ENCODE measurements at regions not wholly inside any gene's neighbourhood (a gene's known extent, or its start where the extent isn't known, plus 50 kb on each side); places are given as distances from the start of the nearest gene placed in this dataset.

GRCh38 chr4:175419236-175419718 is 392.8 kb downstream of the GPM6A start:
- no peak for DNase-seq (ENCODE audit: extremely low spot score)
- ChIA-PET POLR2A (no interaction called here), CTCF (no interaction called here)
- TF ChIP-seq PKNOX1 (IDR thresholded peaks at IDR 0.05) (no peak), SP1 (IDR thresholded peaks at IDR 0.05) (no peak)

GRCh38 chr4:175421506-175421905 is 390.6 kb downstream of the GPM6A start:
- TF ChIP-seq ELF4 (IDR thresholded peaks at IDR 0.05) (no peak), FOXK2 (IDR thresholded peaks at IDR 0.05) (no peak), ARNT (IDR thresholded peaks at IDR 0.05) (no peak), NFRKB (IDR thresholded peaks at IDR 0.05) (no peak), L3MBTL2 (conservative IDR thresholded peaks at IDR 0.05) (no peak), SUZ12 (IDR thresholded peaks at IDR 0.05) (no peak), HDGF (IDR thresholded peaks at IDR 0.05; ENCODE audit: borderline replicate concordance) (no peak), LEF1 (IDR thresholded peaks at IDR 0.05; ENCODE audit: borderline replicate concordance) (no peak), TARDBP (IDR thresholded peaks at IDR 0.05) (no peak), FOXA1 (IDR thresholded peaks at IDR 0.05) (no peak), CTBP1 (IDR thresholded peaks at IDR 0.05; ENCODE audit: borderline replicate concordance) (no peak), SP1 (IDR thresholded peaks at IDR 0.05) (no peak), PKNOX1 (IDR thresholded peaks at IDR 0.05) (no peak), BHLHE40 (IDR thresholded peaks at IDR 0.05; ENCODE audit: borderline replicate concordance) (no peak), ZNF384 (IDR thresholded peaks at IDR 0.05) (no peak)
- DNase-seq (ENCODE audit: extremely low spot score), result no peak
- CTCF ChIA-PET, result no interaction called here
- POLR2A ChIA-PET, result no interaction called here

- POLR2A ChIA-PET, result no interaction called here
- TF ChIP-seq SUZ12 (IDR thresholded peaks at IDR 0.05) (no peak), LEF1 (IDR thresholded peaks at IDR 0.05; ENCODE audit: borderline replicate concordance) (no peak), PKNOX1 (IDR thresholded peaks at IDR 0.05) (no peak), ZNF384 (IDR thresholded peaks at IDR 0.05) (no peak), ELF4 (IDR thresholded peaks at IDR 0.05) (no peak), L3MBTL2 (conservative IDR thresholded peaks at IDR 0.05) (no peak), BHLHE40 (IDR thresholded peaks at IDR 0.05; ENCODE audit: borderline replicate concordance) (no peak)
- DNase-seq (ENCODE audit: extremely low spot score), result no peak
- CTCF ChIA-PET, result no interaction called here
Observed at GRCh38 chr4:175422331-175422730, 389.7 kb downstream of the GPM6A start.

- DNase-seq (ENCODE audit: extremely low spot score), result no peak
- TF ChIP-seq FOXK2 (IDR thresholded peaks at IDR 0.05) (no peak), ELF4 (IDR thresholded peaks at IDR 0.05) (no peak), FOXM1 (IDR thresholded peaks at IDR 0.05; ENCODE audit: borderline replicate concordance) (no peak), SUZ12 (IDR thresholded peaks at IDR 0.05) (no peak), BHLHE40 (IDR thresholded peaks at IDR 0.05; ENCODE audit: borderline replicate concordance) (no peak), NFRKB (IDR thresholded peaks at IDR 0.05) (no peak), HDGF (IDR thresholded peaks at IDR 0.05; ENCODE audit: borderline replicate concordance) (no peak), ARNT (IDR thresholded peaks at IDR 0.05) (no peak), CTBP1 (IDR thresholded peaks at IDR 0.05; ENCODE audit: borderline replicate concordance) (no peak), L3MBTL2 (conservative IDR thresholded peaks at IDR 0.05) (no peak), FOXA1 (IDR thresholded peaks at IDR 0.05) (no peak), PKNOX1 (IDR thresholded peaks at IDR 0.05) (no peak), TARDBP (IDR thresholded peaks at IDR 0.05) (no peak), LEF1 (IDR thresholded peaks at IDR 0.05; ENCODE audit: borderline replicate concordance) (no peak), SP1 (IDR thresholded peaks at IDR 0.05) (no peak), ZNF384 (IDR thresholded peaks at IDR 0.05) (no peak)
- ChIA-PET CTCF (no interaction called here), POLR2A (no interaction called here)
Observed at GRCh38 chr4:175424111-175424510, 388.0 kb downstream of the GPM6A start.

GRCh38 chr4:175427751-175428150 is 384.3 kb downstream of the GPM6A start:
- DNase-seq (ENCODE audit: extremely low spot score), result no peak
- POLR2A ChIA-PET, result no interaction called here
- TF ChIP-seq NFRKB (IDR thresholded peaks at IDR 0.05), result no peak
- TF ChIP-seq SUZ12 (IDR thresholded peaks at IDR 0.05), result no peak
- no peak for TF ChIP-seq ZNF384 (IDR thresholded peaks at IDR 0.05)
- TF ChIP-seq BHLHE40 (IDR thresholded peaks at IDR 0.05; ENCODE audit: borderline replicate concordance), result no peak
- no peak for TF ChIP-seq CTBP1 (IDR thresholded peaks at IDR 0.05; ENCODE audit: borderline replicate concordance)
- no peak for TF ChIP-seq FOXM1 (IDR thresholded peaks at IDR 0.05; ENCODE audit: borderline replicate concordance)
- TF ChIP-seq ARNT (IDR thresholded peaks at IDR 0.05), result no peak
- TF ChIP-seq HDGF (IDR thresholded peaks at IDR 0.05; ENCODE audit: borderline replicate concordance), result no peak
- TF ChIP-seq SP1 (IDR thresholded peaks at IDR 0.05), result no peak
- no peak for TF ChIP-seq L3MBTL2 (conservative IDR thresholded peaks at IDR 0.05)
- TF ChIP-seq ELF4 (IDR thresholded peaks at IDR 0.05), result no peak
- TF ChIP-seq TARDBP (IDR thresholded peaks at IDR 0.05), result no peak
- no peak for TF ChIP-seq LEF1 (IDR thresholded peaks at IDR 0.05; ENCODE audit: borderline replicate concordance)
- TF ChIP-seq FOXA1 (IDR thresholded peaks at IDR 0.05), result no peak
- CTCF ChIA-PET, result no interaction called here

- ChIA-PET CTCF (no interaction called here), POLR2A (no interaction called here)
- DNase-seq (ENCODE audit: extremely low spot score), result no peak
- no peak for TF ChIP-seq PKNOX1 (IDR thresholded peaks at IDR 0.05)
- TF ChIP-seq FOXM1 (IDR thresholded peaks at IDR 0.05; ENCODE audit: borderline replicate concordance), result no peak
- TF ChIP-seq CTBP1 (IDR thresholded peaks at IDR 0.05; ENCODE audit: borderline replicate concordance), result no peak
- TF ChIP-seq FOXA1 (IDR thresholded peaks at IDR 0.05), result no peak
- no peak for TF ChIP-seq HDGF (IDR thresholded peaks at IDR 0.05; ENCODE audit: borderline replicate concordance)
- TF ChIP-seq SUZ12 (IDR thresholded peaks at IDR 0.05), result no peak
- no peak for TF ChIP-seq NFRKB (IDR thresholded peaks at IDR 0.05)
- TF ChIP-seq LEF1 (IDR thresholded peaks at IDR 0.05; ENCODE audit: borderline replicate concordance), result no peak
- no peak for TF ChIP-seq ELF4 (IDR thresholded peaks at IDR 0.05)
- TF ChIP-seq ZNF384 (IDR thresholded peaks at IDR 0.05), result no peak
- TF ChIP-seq L3MBTL2 (conservative IDR thresholded peaks at IDR 0.05), result no peak
- no peak for TF ChIP-seq SP1 (IDR thresholded peaks at IDR 0.05)
- no peak for TF ChIP-seq BHLHE40 (IDR thresholded peaks at IDR 0.05; ENCODE audit: borderline replicate concordance)
- TF ChIP-seq ARNT (IDR thresholded peaks at IDR 0.05), result no peak
- TF ChIP-seq FOXK2 (IDR thresholded peaks at IDR 0.05), result no peak
- no peak for TF ChIP-seq TARDBP (IDR thresholded peaks at IDR 0.05)
Observed at GRCh38 chr4:175431694-175432093, 380.4 kb downstream of the GPM6A start.
